ENCODE measurements at regions not wholly inside any gene's neighbourhood (a gene's known extent, or its start where the extent isn't known, plus 50 kb on each side); places are given as distances from the start of the nearest gene placed in this dataset.

DNA sequence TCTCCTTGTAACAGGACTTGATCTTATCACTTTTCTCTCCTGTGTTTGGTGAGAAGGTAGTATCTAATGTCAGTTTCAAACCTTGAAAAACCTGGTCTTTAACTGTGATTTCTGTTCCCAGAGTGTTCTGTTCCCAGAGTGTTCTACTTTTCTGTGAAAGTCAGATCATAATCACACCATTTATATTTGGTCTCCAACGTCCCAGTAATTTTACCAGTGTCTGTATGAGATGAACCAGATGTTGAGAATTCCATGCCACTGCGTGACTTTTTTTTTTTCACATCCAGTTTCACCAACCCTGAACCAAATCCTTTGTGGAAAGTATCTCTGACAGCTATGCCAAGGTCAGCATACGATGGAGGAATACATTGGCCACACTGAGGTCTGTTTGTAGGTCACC lies 365.2 kb downstream of the USP25 start:
- TF ChIP-seq, protein P1, sequence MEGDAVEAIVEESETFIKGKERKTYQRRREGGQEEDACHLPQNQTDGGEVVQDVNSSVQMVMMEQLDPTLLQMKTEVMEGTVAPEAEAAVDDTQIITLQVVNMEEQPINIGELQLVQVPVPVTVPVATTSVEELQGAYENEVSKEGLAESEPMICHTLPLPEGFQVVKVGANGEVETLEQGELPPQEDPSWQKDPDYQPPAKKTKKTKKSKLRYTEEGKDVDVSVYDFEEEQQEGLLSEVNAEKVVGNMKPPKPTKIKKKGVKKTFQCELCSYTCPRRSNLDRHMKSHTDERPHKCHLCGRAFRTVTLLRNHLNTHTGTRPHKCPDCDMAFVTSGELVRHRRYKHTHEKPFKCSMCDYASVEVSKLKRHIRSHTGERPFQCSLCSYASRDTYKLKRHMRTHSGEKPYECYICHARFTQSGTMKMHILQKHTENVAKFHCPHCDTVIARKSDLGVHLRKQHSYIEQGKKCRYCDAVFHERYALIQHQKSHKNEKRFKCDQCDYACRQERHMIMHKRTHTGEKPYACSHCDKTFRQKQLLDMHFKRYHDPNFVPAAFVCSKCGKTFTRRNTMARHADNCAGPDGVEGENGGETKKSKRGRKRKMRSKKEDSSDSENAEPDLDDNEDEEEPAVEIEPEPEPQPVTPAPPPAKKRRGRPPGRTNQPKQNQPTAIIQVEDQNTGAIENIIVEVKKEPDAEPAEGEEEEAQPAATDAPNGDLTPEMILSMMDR (IDR thresholded peaks at IDR 0.05), result no peak
- TF ChIP-seq POLR2A (IDR thresholded peaks at IDR 0.05), result no peak
